HG03139 (cell line): ENCODE measurements at regions not wholly inside any gene's neighbourhood (a gene's known extent, or its start where the extent isn't known, plus 50 kb on each side); places are given as distances from the start of the nearest gene placed in this dataset.
"Not testable (repeated sequence)": the region's sequence is repeated elsewhere in the genome, so short reads cannot be mapped to it uniquely, and the experiment has no call there.

Experiments used
- ATAC-seq: cut with Tn5 transposase; IDR thresholded peaks from one replicate; pipeline ENCODE4 v1.9.1; 2021; ENCODE audit not compliant: unreplicated experiment

- no peak for ATAC-seq
Measured at GRCh38 chr14:97806891-97807290, 1009.7 kb downstream of the VRK1 start.

GRCh38 chr14:97808541-97808940, 1011.4 kb downstream of the VRK1 start:
- not testable (repeated sequence) for ATAC-seq

GRCh38 chr14:97813556-97813955, 1016.4 kb downstream of the VRK1 start:
- no peak for ATAC-seq

GRCh38 chr14:97820781-97821180, 1023.6 kb downstream of the VRK1 start:
- no peak for ATAC-seq

GRCh38 chr14:97824218-97824617, 1027.0 kb downstream of the VRK1 start:
- ATAC-seq: no peak

GRCh38 chr14:97827746-97828145, 1030.6 kb downstream of the VRK1 start:
- ATAC-seq: no peak

GRCh38 chr14:97832776-97833175, 1035.6 kb downstream of the VRK1 start:
- ATAC-seq: no peak

- ATAC-seq: no peak
Measured at GRCh38 chr14:97838986-97839385, 1041.8 kb downstream of the VRK1 start.

- ATAC-seq: no peak
Measured at GRCh38 chr14:97840159-97840558, 1043.0 kb downstream of the VRK1 start.

GRCh38 chr14:97841762-97842161, 1044.6 kb downstream of the VRK1 start:
- ATAC-seq: no peak

- ATAC-seq: no peak
Measured at GRCh38 chr14:97843066-97843465, 1045.9 kb downstream of the VRK1 start.

- ATAC-seq: no peak
Measured at GRCh38 chr14:97844042-97844441, 1046.9 kb downstream of the VRK1 start.

GRCh38 chr14:97846156-97846555, 1049.0 kb downstream of the VRK1 start:
- no peak for ATAC-seq

- ATAC-seq: no peak
Measured at GRCh38 chr14:97848317-97848980, 1051.3 kb downstream of the VRK1 start.

- no peak for ATAC-seq
Measured at GRCh38 chr14:97850466-97850865, 1053.3 kb downstream of the VRK1 start.

GRCh38 chr14:97850886-97851285, 1053.7 kb downstream of the VRK1 start:
- ATAC-seq: no peak

- no peak for ATAC-seq
Measured at GRCh38 chr14:97851428-97851995, 1054.3 kb downstream of the VRK1 start.

- no peak for ATAC-seq
Measured at GRCh38 chr14:97854918-97855317, 1057.7 kb downstream of the VRK1 start.

GRCh38 chr14:97866195-97866594, 1069.0 kb downstream of the VRK1 start:
- ATAC-seq: no peak

- no peak for ATAC-seq
Measured at GRCh38 chr14:97866664-97867063, 1069.5 kb downstream of the VRK1 start.

- no peak for ATAC-seq
Measured at GRCh38 chr14:97873291-97873690, 1076.1 kb downstream of the VRK1 start.

GRCh38 chr14:97874394-97874793, 1077.2 kb downstream of the VRK1 start:
- ATAC-seq: no peak

- no peak for ATAC-seq
Measured at GRCh38 chr14:97878206-97878605, 1081.0 kb downstream of the VRK1 start.
